Endodermal cell (in vitro differentiated cells): ENCODE measurements at regions not wholly inside any gene's neighbourhood (a gene's known extent, or its start where the extent isn't known, plus 50 kb on each side); places are given as distances from the start of the nearest gene placed in this dataset.

Source experiments
- DNase-seq: peaks from one replicate; pipeline ENCODE4 v3.0.0-alpha.2; 2017
- H3K27ac ChIP-seq: 2 replicates; pipeline ENCODE4 v1.5.1; 2013; ENCODE audit warnings: mild to moderate bottlenecking, low read depth, low read length, moderate library complexity
- H3K27me3 ChIP-seq: 2 replicates; pipeline ENCODE4 v1.6.1; 2013; ENCODE audit warnings: mild to moderate bottlenecking, low read length, moderate library complexity; ENCODE audit not compliant: insufficient read depth, control insufficient read depth, poor library complexity, severe bottlenecking
- H3K36me3 ChIP-seq: 2 replicates; pipeline ENCODE4 v1.7.0; 2013; ENCODE audit warnings: mild to moderate bottlenecking, low read length, moderate library complexity; ENCODE audit not compliant: control insufficient read depth, insufficient read depth
- H3K4me1 ChIP-seq: one replicate; pipeline ENCODE4 v1.7.0; 2013; ENCODE audit warnings: low read length; ENCODE audit not compliant: control insufficient read depth, insufficient read depth
- H3K4me3 ChIP-seq: 2 replicates; pipeline ENCODE4 v1.5.1; 2013; ENCODE audit warnings: mild to moderate bottlenecking, low read length, moderate library complexity
- H3K9ac ChIP-seq: 2 replicates; pipeline ENCODE4 v1.6.1; 2013; ENCODE audit warnings: mild to moderate bottlenecking, low read length, moderate library complexity; ENCODE audit not compliant: poor library complexity, severe bottlenecking; ENCODE audit errors: extremely low read depth
- H3K9me3 ChIP-seq: 2 replicates; pipeline ENCODE4 v1.6.1; 2013; ENCODE audit warnings: mild to moderate bottlenecking, low read length, moderate library complexity; ENCODE audit not compliant: control insufficient read depth
- H3K27ac Mint-ChIP-seq: 2 replicates; pipeline ENCODE4 v1.8.0; 2020; ENCODE audit warnings: mixed read lengths
- H3K27me3 Mint-ChIP-seq: 2 replicates; pipeline ENCODE4 v1.8.0; 2021; ENCODE audit warnings: mild to moderate bottlenecking, mixed read lengths; ENCODE audit not compliant: insufficient read depth
- H3K36me3 Mint-ChIP-seq: 2 replicates; pipeline ENCODE4 v1.8.0; 2020; ENCODE audit warnings: low read depth, mixed read lengths
- H3K4me1 Mint-ChIP-seq: 2 replicates; pipeline ENCODE4 v1.8.0; 2020; ENCODE audit warnings: mixed read lengths
- H3K4me3 Mint-ChIP-seq: 2 replicates; pipeline ENCODE4 v1.8.0; 2020; ENCODE audit warnings: mild to moderate bottlenecking, moderate library complexity, mixed read lengths
- H3K9me3 Mint-ChIP-seq: 2 replicates; pipeline ENCODE4 v1.8.0; 2020; ENCODE audit warnings: mild to moderate bottlenecking, mixed read lengths
- WGBS, 2 experiments: methylation state at CpG; one replicate each; pipeline versions ENCODE4 v1.1.5 to v1.1.7; 2013; ENCODE audit warnings: missing lambda C conversion rate in 2 of 2, mixed read lengths in 1 of 2; ENCODE audit not compliant: insufficient coverage in 1 of 2, insufficient read length in 1 of 2; 5-methylcytosine and 5-hydroxymethylcytosine counted together
- TF ChIP-seq, protein P1 (sequence below): fragments of 200-600 bp; sonication (generic); conservative IDR thresholded peaks from 2 replicates; pipeline ENCODE4 v1.5.0; 2021; ENCODE audit warnings: antibody characterized with exemption, mild to moderate bottlenecking

DNA sequence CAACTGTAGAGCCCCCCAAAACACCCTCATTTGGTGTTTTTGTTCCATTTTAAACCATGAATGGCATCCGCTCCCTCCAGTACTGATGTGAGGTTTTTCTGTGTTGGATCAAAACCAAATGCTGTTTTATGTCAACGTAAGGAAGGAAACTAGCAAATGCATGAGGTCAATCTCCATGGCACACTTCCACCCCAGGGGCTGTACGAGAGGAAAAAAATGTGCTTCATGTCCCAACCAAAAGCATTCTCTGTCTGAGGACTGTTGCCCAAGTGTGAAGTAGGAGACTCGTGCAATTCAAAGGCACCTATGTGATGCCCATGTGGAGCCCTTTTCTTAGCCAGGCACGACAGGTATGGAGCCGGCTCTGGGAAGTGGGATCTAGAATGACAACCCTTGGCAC lies 180.3 kb upstream of the MKI67 start:
- Mint-ChIP-seq H3K4me1 (peaks cover 5% of the 10 kb centered on the region), H3K36me3 (no peaks in the 10 kb centered on the region), H3K9me3 (peaks cover 18% of the 10 kb centered on the region), H3K4me3 (no peak overlapping the region), H3K27me3 (no peaks in the 10 kb centered on the region), H3K27ac (no peak overlapping the region)
- no peaks in the 10 kb centered on the region for H3K4me1 ChIP-seq
- H3K27me3 ChIP-seq, result no peaks in the 10 kb centered on the region
- DNase-seq, result no peak
- H3K27ac ChIP-seq, result no peak overlapping the region
- no peaks in the 10 kb centered on the region for H3K36me3 ChIP-seq
- H3K4me3 ChIP-seq, result no peak overlapping the region
- H3K9ac ChIP-seq, result no peak overlapping the region
- 90 to 91% methylated on average over 5 to 6 of the region's 6 CpGs for whole genome bisulfite sequencing, 2 experiments
- H3K9me3 ChIP-seq, result no peaks in the 10 kb centered on the region
- TF ChIP-seq, protein P1, sequence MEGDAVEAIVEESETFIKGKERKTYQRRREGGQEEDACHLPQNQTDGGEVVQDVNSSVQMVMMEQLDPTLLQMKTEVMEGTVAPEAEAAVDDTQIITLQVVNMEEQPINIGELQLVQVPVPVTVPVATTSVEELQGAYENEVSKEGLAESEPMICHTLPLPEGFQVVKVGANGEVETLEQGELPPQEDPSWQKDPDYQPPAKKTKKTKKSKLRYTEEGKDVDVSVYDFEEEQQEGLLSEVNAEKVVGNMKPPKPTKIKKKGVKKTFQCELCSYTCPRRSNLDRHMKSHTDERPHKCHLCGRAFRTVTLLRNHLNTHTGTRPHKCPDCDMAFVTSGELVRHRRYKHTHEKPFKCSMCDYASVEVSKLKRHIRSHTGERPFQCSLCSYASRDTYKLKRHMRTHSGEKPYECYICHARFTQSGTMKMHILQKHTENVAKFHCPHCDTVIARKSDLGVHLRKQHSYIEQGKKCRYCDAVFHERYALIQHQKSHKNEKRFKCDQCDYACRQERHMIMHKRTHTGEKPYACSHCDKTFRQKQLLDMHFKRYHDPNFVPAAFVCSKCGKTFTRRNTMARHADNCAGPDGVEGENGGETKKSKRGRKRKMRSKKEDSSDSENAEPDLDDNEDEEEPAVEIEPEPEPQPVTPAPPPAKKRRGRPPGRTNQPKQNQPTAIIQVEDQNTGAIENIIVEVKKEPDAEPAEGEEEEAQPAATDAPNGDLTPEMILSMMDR, result no peak

DNA sequence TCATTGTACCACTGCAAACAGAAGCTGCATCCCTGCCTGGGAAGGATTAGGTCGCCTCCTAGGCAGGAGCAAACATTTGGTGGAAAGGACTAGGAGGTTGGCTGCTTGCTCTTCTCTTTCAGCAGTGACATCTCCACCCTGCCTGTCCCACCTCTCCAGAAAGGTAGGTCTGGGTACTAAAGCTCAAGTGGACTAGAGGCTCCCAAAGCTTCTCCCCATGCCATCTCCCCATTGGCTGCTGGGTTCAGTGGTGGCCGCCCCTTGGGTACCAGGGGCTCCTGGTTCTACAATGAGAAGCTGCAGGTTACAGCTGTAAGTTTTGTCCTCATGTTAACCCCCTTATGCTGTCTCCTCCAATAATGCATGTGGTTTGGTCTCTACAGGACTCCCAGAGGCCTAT lies 180.7 kb upstream of the MKI67 start:
- 82 to 100% methylated on average over 1 to 2 of the region's 2 CpGs for WGBS, 2 experiments
- no peaks in the 10 kb centered on the region for H3K27me3 ChIP-seq

DNA sequence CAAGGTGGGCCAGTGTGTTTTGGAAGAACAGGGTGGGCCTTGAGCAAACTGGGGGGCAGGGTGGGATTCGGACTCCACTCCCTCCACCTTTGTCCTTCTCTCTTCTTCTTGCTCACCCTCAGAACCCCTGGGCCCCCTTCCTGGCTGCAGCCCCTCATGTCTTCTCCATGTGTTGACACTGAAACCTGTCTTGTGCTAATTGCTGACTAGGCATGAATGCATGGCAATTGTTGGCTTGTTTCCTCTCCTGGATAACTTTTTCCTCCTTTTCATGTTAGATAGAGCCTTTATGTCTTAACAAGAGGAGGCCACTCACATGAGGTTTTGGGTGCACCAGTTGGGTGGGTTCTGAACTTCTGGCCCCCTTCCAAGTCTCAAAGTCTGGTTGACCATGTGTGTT lies 181.6 kb upstream of the MKI67 start:
- Histone ChIP-seq H3K9ac (no peak overlapping the region), H3K27me3 (no peaks in the 10 kb centered on the region), H3K36me3 (no peaks in the 10 kb centered on the region), H3K9me3 (no peaks in the 10 kb centered on the region), H3K4me3 (no peak overlapping the region), H3K27ac (no peak overlapping the region), H3K4me1 (no peaks in the 10 kb centered on the region)
- Mint-ChIP-seq H3K27ac (no peak overlapping the region), H3K4me3 (no peak overlapping the region), H3K9me3 (peaks cover 6% of the 10 kb centered on the region), H3K4me1 (peaks cover 5% of the 10 kb centered on the region), H3K36me3 (no peaks in the 10 kb centered on the region), H3K27me3 (no peaks in the 10 kb centered on the region)
- DNase-seq, result peak; percentile 6
- TF ChIP-seq, protein P1, result no peak
- WGBS, 2 experiments, result 86% methylated on average over 1 of the region's 1 CpG; no CpG with 5 or more reads in 1 of the 2 experiments

More for the DNA sequence above, 180.7 kb upstream of the MKI67 start:
- H3K9me3 Mint-ChIP-seq, result peaks cover 14% of the 10 kb centered on the region
- Histone ChIP-seq H3K27ac (no peak overlapping the region), H3K9me3 (no peaks in the 10 kb centered on the region), H3K36me3 (no peaks in the 10 kb centered on the region), H3K4me1 (no peaks in the 10 kb centered on the region), H3K9ac (no peak overlapping the region), H3K4me3 (no peak overlapping the region)
- H3K27ac Mint-ChIP-seq, result no peak overlapping the region
- H3K4me3 Mint-ChIP-seq, result no peak overlapping the region
- peak; percentile 25 for DNase-seq
- H3K4me1 Mint-ChIP-seq, result peaks cover 5% of the 10 kb centered on the region
- TF ChIP-seq, protein P1, result no peak
- H3K36me3 Mint-ChIP-seq, result no peaks in the 10 kb centered on the region
- no peaks in the 10 kb centered on the region for H3K27me3 Mint-ChIP-seq
